GM21786 (cell line): ENCODE measurements at regions not wholly inside any gene's neighbourhood (a gene's known extent, or its start where the extent isn't known, plus 50 kb on each side); places are given as distances from the start of the nearest gene placed in this dataset.

ENCODE experiments used
- ATAC-seq: cut with Tn5 transposase; IDR thresholded peaks from one replicate; pipeline ENCODE4 v1.9.1; 2021; ENCODE audit not compliant: unreplicated experiment

GRCh38 chr2:136407952-136408318, 290.0 kb upstream of the CXCR4 start:
- no peak for ATAC-seq

- no peak for ATAC-seq
Measured at GRCh38 chr2:136407117-136407951, 289.4 kb upstream of the CXCR4 start.

- no peak for ATAC-seq
Measured at GRCh38 chr2:136404925-136405324, 287.0 kb upstream of the CXCR4 start.

DNA sequence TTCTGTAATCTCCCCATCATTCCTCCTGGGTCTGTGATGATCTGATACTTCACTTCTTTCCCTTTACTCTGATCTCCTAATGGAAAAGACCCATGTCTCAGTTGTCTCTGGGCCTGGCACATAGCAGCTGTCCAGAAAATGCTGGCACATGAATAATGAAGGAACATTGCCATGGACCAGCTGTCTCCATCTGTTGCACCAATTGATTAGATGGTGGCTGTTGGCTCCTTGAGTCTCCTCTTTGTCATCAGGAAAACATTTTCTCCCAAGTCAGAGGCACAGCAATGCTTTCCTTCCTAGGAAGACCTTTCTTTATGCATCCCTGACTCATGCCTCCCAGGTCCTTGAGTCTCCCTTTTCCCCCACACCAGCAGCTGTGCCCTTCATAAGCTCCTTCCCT, 286.2 kb upstream of the CXCR4 start:
- no peak for ATAC-seq

GRCh38 chr2:136402281-136402680, 284.3 kb upstream of the CXCR4 start:
- ATAC-seq: no peak

- no peak for ATAC-seq
Measured at GRCh38 chr2:136399667-136400289, 281.8 kb upstream of the CXCR4 start.

GRCh38 chr2:136395582-136395981, 277.6 kb upstream of the CXCR4 start:
- no peak for ATAC-seq

- ATAC-seq: peak; percentile 74
Measured at GRCh38 chr2:136394136-136395060, 276.4 kb upstream of the CXCR4 start.

DNA sequence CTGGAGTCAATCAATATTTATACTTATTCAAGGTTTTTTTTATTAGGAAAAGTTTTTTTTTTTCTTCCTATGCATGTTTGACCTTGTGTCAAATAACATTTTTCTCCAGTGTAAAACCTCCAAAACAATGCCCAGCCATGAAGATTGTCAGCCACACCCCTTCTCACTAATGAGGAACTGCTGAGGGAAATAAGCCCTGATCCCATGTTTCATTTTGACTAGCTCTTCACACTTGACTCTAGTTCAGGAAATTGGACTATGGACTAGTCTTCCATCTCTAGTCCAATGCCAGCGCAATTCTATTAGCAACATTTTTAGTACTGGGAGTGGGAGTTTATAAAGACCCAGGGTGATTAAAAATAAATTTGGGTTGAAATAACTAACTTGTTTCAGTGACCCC, 275.6 kb upstream of the CXCR4 start:
- ATAC-seq: no peak

GRCh38 chr2:136392897-136393505, 275.1 kb upstream of the CXCR4 start:
- ATAC-seq: no peak

DNA sequence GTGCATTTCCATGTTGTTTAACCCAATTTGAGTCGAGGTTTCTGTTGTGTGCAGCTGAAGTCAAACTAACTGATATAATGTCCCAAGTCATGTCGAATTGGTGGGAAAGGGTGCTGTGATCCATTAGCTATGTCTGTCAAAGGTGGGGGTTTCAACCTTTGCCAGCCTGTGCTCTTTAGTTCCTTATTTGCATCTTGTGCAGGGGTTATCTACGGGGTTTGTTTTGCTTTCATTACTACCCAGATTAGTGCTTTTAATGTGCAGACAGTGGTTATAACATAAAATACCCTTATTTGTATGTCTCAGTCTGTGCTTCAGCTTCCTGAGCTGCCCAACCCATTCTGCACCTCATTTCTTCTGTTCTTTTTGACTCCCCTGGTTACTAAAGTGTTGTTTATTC, 271.9 kb upstream of the CXCR4 start:
- ATAC-seq: peak; percentile 84

DNA sequence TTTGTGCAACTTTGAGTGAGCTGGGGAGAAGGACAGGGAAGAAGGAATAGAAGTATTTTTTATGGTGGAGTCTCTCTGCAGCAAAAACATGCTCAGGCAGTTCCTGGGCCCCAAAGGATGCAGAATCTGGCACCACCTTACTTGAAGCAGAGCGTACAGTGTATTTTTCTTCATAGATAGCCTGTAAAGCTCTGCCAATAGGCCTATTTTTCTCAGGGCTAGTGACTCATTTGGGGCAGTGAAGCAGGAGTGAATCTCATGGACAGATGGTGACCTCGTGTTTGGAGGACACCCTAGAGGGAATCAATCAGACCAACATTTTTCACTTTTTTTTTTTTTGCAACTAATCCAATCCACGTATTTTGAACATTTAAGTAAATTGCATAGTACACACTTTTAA, 268.1 kb upstream of the CXCR4 start:
- ATAC-seq: no peak

DNA sequence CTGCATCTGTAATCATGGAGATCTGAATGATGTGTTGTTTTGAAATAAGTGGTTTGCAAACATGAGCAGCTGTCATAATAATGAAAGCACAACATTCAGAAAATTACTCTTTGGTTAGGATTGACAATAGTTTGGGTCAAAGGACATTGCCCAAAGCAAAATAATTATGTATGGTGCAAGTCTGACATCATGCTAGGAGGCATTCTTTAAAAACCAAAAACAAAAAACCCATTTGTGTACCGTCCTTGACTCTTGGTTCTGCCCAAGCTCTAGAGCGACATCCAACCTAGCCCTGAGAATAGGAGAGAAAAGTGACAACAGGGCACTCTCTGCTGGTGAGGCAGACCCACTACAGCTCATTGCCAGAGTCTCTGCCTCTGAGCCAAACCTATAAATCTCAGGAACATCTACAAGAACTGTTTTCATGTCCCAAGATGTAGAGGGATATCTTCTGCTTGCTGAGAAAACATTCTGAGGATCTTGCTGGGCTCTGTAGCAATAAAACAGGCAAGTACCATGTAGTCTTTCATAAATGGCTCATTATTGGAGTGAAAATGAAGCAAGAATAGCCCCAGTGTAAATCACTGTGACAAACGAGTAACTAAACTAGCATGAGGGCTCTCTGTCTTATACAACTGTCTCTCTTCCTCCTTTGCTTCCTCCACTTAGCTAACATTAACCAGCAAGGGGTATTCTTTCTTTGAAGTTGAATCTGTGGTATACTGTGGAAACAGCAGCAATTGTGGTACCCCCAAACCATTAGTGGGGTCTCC, 266.8 kb upstream of the CXCR4 start:
- ATAC-seq: peak; percentile 43

DNA sequence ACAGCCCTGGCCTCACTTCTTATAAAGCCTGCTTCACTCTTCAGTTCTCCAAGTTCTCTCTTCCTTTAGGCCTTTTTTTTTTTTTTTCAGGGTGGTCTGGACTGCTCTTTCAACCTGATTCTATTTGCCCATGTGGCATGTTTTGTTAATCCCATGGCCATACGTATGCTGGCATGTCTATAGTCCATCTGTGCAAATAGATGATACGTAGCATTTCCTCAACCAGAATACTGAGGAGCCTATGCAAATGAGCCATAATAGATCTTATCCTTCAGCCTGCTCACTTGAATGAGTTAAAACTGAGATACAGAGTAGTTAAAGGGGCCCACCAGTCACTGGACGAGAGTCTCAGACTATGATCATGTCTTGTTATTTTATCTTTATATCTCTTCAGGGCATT, 265.2 kb upstream of the CXCR4 start:
- ATAC-seq: no peak

DNA sequence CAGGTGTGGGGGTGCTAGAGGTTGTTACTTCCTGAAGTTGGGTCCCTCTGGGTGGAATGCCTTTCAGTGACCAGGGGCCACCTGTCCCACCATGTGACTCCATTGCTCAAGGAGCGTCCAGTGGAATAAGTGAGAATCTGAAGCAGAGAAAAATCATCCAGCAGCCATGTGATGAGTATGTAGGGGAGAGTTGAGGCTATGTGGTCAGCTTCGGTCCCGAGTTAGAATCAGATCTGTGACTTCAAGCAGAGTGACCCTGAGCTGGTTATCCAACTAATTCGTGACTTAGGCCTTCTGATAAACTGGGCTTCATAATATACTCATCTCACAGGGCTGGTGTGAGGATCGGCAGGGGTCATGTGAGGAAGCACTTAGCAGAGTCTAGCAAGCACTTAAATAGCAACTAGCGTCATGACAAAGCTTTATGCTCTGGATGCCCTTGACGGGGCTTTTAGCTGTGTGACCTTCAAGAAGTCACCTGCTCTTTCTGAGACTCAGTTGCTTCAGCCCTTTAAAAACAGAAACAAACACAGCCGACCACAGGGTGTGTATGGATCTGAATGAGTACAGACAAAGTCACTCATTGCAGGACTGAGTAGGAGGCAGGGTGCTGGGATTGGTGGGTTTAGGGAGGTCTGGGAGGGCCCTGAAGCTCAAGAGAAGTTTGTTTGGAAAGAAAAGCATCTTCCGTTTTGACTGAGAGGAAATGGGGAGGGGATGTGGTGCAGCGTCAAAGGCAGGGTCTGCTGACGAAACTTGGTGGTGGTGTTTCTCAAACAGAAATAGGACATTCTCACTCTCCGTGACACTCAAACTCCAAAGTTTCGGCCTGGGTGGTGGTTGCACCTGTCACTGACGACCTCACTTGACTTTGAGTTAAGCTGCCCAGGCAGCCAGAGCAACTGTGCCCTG, 264.0 kb upstream of the CXCR4 start:
- ATAC-seq: peak; percentile 73

DNA sequence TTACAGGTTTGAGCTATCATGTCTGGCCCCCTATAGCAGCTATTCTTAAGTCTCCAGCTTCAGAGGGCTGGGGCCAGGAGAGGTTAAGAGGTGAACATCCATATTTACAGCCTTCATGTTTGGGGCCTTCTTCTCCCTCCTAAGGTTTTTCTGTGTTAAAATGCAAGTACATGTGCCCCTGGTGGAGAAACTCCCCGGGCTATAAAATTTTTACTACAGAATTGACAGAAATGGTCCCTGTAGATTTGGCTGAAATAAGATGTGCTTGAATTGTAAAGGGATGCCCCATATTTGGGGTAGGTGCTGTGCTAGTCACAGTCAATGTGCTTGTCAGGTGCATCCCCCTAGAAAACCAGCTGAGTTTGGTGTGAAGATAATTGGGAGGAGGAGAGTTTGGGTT, 263.3 kb upstream of the CXCR4 start:
- ATAC-seq: no peak

DNA sequence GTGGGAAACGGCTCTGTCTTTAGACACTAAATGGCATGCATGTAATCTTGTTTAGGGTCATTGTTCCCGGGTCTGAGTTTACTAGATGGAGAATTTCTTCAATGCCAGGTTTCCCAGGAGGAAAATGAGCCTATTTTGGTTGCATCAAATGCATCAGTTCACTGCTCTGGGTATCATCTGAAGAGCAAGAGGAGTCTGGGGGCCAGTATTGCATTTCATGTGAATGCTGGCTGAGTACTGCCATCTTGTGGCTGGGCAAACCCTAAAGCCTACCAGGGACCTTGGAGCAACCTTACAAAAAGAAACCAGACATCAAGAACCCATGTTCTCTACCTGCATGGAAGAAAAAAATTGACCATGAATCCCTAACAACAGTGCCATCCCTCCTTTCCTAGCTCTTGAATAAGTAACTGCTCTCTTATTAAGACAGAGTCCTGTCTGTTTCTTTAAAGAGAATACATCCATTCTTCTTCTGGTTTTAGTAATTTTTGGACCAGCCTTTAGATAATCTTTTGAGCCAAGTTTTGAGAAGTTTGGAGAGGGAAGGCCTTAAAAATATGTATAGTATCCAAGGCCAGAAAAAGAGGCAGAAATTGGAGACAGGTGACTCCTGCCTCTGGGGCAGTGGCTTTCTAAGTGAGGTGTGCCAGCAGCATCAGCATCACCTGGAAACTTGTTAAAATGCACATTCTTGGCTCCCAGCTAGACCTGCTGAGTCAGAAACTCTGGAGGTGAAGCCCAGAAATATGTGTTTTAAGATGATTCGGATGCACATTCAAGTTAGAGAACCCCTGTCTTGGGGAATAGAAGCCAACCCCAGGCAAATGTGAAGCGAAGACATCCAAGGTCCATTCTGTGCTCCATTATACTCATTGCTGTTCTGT, 261.0 kb upstream of the CXCR4 start:
- no peak for ATAC-seq
